ENCODE measurements at regions not wholly inside any gene's neighbourhood (a gene's known extent, or its start where the extent isn't known, plus 50 kb on each side); places are given as distances from the start of the nearest gene placed in this dataset.

DNA sequence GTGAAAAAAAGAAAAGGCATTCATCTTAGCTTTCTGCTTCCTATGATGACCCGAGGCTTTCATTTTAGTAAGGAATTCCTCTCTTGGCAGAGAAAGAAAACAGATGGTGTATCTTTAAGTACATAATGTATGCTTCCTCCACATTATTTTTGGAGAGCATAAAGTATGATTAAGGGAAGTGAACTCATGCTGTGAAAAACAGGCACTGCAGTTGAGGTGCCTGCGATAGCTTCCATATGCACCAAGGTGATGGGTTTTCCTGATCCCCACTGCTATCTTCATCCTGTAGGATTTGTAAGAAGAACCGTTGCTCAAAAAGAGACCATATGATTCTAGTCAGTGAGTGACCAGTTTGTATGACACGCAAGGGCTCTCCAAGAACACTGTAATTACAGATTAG lies 411.5 kb upstream of the MCTP2 start:
- no peak overlapping the region for H2AFZ ChIP-seq (ENCODE audit: low read depth, low read length)
- H3K27me3 ChIP-seq (ENCODE audit: insufficient read depth, low read length, poor library complexity): no peaks in the 10 kb centered on the region
- no peak overlapping the region for H3K4me3 ChIP-seq (ENCODE audit: low read depth in 1 of 2, low read length in 2 of 2)
- TF ChIP-seq, protein P1, sequence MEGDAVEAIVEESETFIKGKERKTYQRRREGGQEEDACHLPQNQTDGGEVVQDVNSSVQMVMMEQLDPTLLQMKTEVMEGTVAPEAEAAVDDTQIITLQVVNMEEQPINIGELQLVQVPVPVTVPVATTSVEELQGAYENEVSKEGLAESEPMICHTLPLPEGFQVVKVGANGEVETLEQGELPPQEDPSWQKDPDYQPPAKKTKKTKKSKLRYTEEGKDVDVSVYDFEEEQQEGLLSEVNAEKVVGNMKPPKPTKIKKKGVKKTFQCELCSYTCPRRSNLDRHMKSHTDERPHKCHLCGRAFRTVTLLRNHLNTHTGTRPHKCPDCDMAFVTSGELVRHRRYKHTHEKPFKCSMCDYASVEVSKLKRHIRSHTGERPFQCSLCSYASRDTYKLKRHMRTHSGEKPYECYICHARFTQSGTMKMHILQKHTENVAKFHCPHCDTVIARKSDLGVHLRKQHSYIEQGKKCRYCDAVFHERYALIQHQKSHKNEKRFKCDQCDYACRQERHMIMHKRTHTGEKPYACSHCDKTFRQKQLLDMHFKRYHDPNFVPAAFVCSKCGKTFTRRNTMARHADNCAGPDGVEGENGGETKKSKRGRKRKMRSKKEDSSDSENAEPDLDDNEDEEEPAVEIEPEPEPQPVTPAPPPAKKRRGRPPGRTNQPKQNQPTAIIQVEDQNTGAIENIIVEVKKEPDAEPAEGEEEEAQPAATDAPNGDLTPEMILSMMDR (IDR thresholded peaks at IDR 0.05; ENCODE audit: borderline replicate concordance, extremely low read depth, low read length, poor library complexity, severe bottlenecking): no peak
- no peak for TF ChIP-seq EZH2 (IDR thresholded peaks at IDR 0.05; ENCODE audit: borderline replicate concordance, low read depth, low read length, severe bottlenecking)
- H3K36me3 ChIP-seq (ENCODE audit: insufficient read depth, low read length): no peaks in the 10 kb centered on the region
- H3K79me2 ChIP-seq (ENCODE audit: insufficient read depth, low read length): no peaks in the 10 kb centered on the region
- no peak overlapping the region for H3K27ac ChIP-seq (ENCODE audit: low read length)
- H3K9me3 ChIP-seq (ENCODE audit: insufficient read depth, low read length, severe bottlenecking): peaks cover 6% of the 10 kb centered on the region
- no peak overlapping the region for H3K9ac ChIP-seq (ENCODE audit: low read depth, low read length)
- H3K4me2 ChIP-seq (ENCODE audit: insufficient read depth, low read length): no peak overlapping the region
- DNase-seq (no peak), ATAC-seq (ENCODE audit: insufficient read depth, low read depth) (no peak)
- H3K4me1 ChIP-seq (ENCODE audit: insufficient read depth, low read length): no peaks in the 10 kb centered on the region
- no peaks in the 10 kb centered on the region for H4K20me1 ChIP-seq (ENCODE audit: insufficient read depth, low read length)

DNA sequence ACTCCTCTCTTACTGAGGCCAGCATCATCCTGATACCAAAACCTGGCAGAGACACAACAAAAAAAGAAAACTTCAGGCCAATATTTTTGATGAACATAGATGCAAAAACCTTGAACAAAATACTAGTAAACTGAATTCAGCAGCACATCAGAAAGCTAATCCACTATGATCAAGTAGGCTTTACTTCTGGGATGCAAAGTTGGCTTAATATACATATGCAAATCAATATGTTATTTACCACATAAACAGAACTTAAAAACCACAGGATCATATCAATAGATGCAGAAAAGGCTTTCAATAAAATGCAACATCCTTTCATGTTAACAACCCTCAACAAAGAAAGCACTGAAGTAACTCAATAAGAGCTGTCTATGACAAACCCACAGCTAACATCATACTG lies 414.5 kb upstream of the MCTP2 start:
- H3K4me2 ChIP-seq (ENCODE audit: insufficient read depth, low read length): no peak overlapping the region
- H3K27ac ChIP-seq (ENCODE audit: low read length): no peak overlapping the region
- H3K4me1 ChIP-seq (ENCODE audit: insufficient read depth, low read length): no peaks in the 10 kb centered on the region
- no peaks in the 10 kb centered on the region for H3K79me2 ChIP-seq (ENCODE audit: insufficient read depth, low read length)
- TF ChIP-seq, protein P1 (IDR thresholded peaks at IDR 0.05; ENCODE audit: borderline replicate concordance, extremely low read depth, low read length, poor library complexity, severe bottlenecking): no peak
- no peak for TF ChIP-seq EZH2 (IDR thresholded peaks at IDR 0.05; ENCODE audit: borderline replicate concordance, low read depth, low read length, severe bottlenecking)
- H2AFZ ChIP-seq (ENCODE audit: low read depth, low read length): no peak overlapping the region
- ATAC-seq (ENCODE audit: insufficient read depth, low read depth) (no peak), DNase-seq (no peak)
- no peak overlapping the region for H3K4me3 ChIP-seq (ENCODE audit: low read depth in 1 of 2, low read length in 2 of 2)
- H3K9ac ChIP-seq (ENCODE audit: low read depth, low read length): no peak overlapping the region
- peaks cover 10% of the 10 kb centered on the region for H3K9me3 ChIP-seq (ENCODE audit: insufficient read depth, low read length, severe bottlenecking)
- H3K27me3 ChIP-seq (ENCODE audit: insufficient read depth, low read length, poor library complexity): no peaks in the 10 kb centered on the region
- H4K20me1 ChIP-seq (ENCODE audit: insufficient read depth, low read length): no peaks in the 10 kb centered on the region
- H3K36me3 ChIP-seq (ENCODE audit: insufficient read depth, low read length): no peaks in the 10 kb centered on the region

DNA sequence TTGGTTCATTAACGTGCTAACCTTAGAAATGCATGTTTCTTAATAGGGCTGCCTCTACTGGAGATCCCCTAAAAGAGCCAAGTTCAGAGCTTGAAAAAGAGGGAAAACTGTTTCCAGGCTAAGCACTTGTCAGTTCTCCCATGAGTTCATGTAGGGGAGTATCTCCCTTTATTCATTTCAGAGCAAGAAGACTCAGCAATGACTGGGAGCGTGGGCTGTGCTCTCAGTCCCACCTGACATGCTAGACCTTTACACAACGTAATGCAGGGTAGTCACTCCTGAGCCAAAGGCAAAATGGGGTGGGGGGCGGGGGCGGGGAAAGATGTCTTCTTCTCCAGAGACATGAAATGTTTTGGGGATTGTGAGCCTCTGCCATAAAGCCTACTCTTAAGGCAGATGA lies 420.1 kb upstream of the MCTP2 start:
- no peak overlapping the region for H3K27ac ChIP-seq (ENCODE audit: low read length)
- H3K9me3 ChIP-seq (ENCODE audit: insufficient read depth, low read length, severe bottlenecking): peaks cover 7% of the 10 kb centered on the region
- DNase-seq: no peak
- H3K4me3 ChIP-seq (ENCODE audit: low read depth in 1 of 2, low read length in 2 of 2): no peak overlapping the region
- TF ChIP-seq, protein P1 (IDR thresholded peaks at IDR 0.05; ENCODE audit: borderline replicate concordance, extremely low read depth, low read length, poor library complexity, severe bottlenecking): no peak
- no peak for TF ChIP-seq EZH2 (IDR thresholded peaks at IDR 0.05; ENCODE audit: borderline replicate concordance, low read depth, low read length, severe bottlenecking)
- no peaks in the 10 kb centered on the region for H3K27me3 ChIP-seq (ENCODE audit: insufficient read depth, low read length, poor library complexity)
- H4K20me1 ChIP-seq (ENCODE audit: insufficient read depth, low read length): no peaks in the 10 kb centered on the region
- no peaks in the 10 kb centered on the region for H3K36me3 ChIP-seq (ENCODE audit: insufficient read depth, low read length)
- no peaks in the 10 kb centered on the region for H3K79me2 ChIP-seq (ENCODE audit: insufficient read depth, low read length)
- H2AFZ ChIP-seq (ENCODE audit: low read depth, low read length): no peak overlapping the region
- no peak overlapping the region for H3K4me2 ChIP-seq (ENCODE audit: insufficient read depth, low read length)
- no peak overlapping the region for H3K9ac ChIP-seq (ENCODE audit: low read depth, low read length)
- no peaks in the 10 kb centered on the region for H3K4me1 ChIP-seq (ENCODE audit: insufficient read depth, low read length)
- ATAC-seq (ENCODE audit: insufficient read depth, low read depth): no peak

DNA sequence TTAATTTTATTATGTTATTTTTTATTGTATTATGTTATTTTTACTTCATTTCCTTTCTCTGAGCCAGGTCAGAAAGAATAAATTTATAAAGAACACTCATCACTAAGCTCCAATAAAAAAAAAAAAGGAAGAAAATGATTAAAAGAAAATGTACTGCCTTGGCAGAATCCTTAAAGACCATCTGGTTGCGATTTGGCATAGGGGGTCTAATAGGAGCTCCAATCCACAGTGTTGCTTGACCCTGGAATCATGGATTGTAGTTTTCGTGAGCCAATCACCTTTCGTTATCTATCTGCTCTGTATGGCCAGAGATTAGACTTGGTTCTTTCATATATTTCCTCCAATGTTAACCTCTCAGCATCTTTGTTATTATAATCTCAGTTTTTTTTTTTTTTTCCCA lies 421.8 kb upstream of the MCTP2 start:
- Histone ChIP-seq H3K9ac (ENCODE audit: low read depth, low read length) (no peak overlapping the region), H4K20me1 (ENCODE audit: insufficient read depth, low read length) (no peaks in the 10 kb centered on the region), H3K4me3 (ENCODE audit: low read depth in 1 of 2, low read length in 2 of 2) (no peak overlapping the region), H3K27me3 (ENCODE audit: insufficient read depth, low read length, poor library complexity) (no peaks in the 10 kb centered on the region), H3K9me3 (ENCODE audit: insufficient read depth, low read length, severe bottlenecking) (peaks cover under 1% of the 10 kb centered on the region), H3K36me3 (ENCODE audit: insufficient read depth, low read length) (no peaks in the 10 kb centered on the region), H3K4me1 (ENCODE audit: insufficient read depth, low read length) (no peaks in the 10 kb centered on the region), H3K79me2 (ENCODE audit: insufficient read depth, low read length) (no peaks in the 10 kb centered on the region), H2AFZ (ENCODE audit: low read depth, low read length) (no peak overlapping the region), H3K27ac (ENCODE audit: low read length) (no peak overlapping the region), H3K4me2 (ENCODE audit: insufficient read depth, low read length) (no peak overlapping the region)
- DNase-seq (no peak), ATAC-seq (ENCODE audit: insufficient read depth, low read depth) (no peak)
- TF ChIP-seq EZH2 (IDR thresholded peaks at IDR 0.05; ENCODE audit: borderline replicate concordance, low read depth, low read length, severe bottlenecking): no peak
- TF ChIP-seq, protein P1 (IDR thresholded peaks at IDR 0.05; ENCODE audit: borderline replicate concordance, extremely low read depth, low read length, poor library complexity, severe bottlenecking): no peak
